MM.1S (cell line): ENCODE measurements at regions not wholly inside any gene's neighbourhood (a gene's known extent, or its start where the extent isn't known, plus 50 kb on each side); places are given as distances from the start of the nearest gene placed in this dataset.

Source experiments
- CTCF ChIP-seq: fragments of 300-600 bp; sonication (generic); IDR thresholded peaks from 2 replicates; pipeline ENCODE4 v1.5.1; 2016; ENCODE audit warnings: antibody characterized with exemption, low read length, mixed read lengths
- EZH2 ChIP-seq: fragments of 300-600 bp; sonication (generic); optimal IDR thresholded peaks from 2 replicates; pipeline ENCODE3; 2017; ENCODE audit warnings: low read depth, mild to moderate bottlenecking, antibody characterized with exemption, low read length, mixed read lengths

GRCh38 chrX:3780564-3780963 is 67.1 kb upstream of the PRKX start:
- TF ChIP-seq EZH2 (no peak), CTCF (no peak)
